ENCODE measurements at regions not wholly inside any gene's neighbourhood (a gene's known extent, or its start where the extent isn't known, plus 50 kb on each side); places are given as distances from the start of the nearest gene placed in this dataset.
"Not testable (repeated sequence)": the region's sequence is repeated elsewhere in the genome, so short reads cannot be mapped to it uniquely, and the experiment has no call there.

DNA sequence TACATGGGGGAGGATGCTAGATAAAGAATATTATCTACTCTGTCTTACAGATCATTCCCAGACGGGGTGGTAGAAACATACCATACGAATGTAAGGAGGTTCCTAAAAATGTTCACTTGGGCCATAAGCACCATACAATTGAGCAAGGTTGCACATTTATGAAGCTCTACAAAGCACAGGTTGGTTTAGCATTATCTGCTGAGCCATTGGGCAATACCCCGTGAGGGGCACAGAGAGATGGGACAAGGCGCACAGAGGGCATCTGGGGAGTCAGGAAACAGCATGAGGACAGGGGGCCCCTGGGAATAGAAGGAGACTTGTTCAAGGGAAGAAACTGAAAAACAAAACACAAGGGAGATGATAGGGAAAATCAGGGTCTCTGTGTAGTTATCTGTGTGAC, 305.3 kb downstream of the TRIML1 start:
- H3K4me1 ChIP-seq (ENCODE audit: control insufficient read depth in 1 of 2, extremely low read depth in 1 of 2, insufficient read depth in 2 of 2, low read length in 2 of 2), result no peaks in the 10 kb centered on the region
- 80% methylated on average over 1 of the region's 4 CpGs for WGBS (ENCODE audit: insufficient coverage)
- Mint-ChIP-seq H3K9me3 (peaks cover 9 to 12% (median 11%) of the 10 kb centered on the region in 3 donors), H3K27me3 (no peaks in the 10 kb centered on the region), H3K27ac (no peak overlapping the region), H3K36me3 (no peaks in the 10 kb centered on the region), H3K4me3 (no peak overlapping the region), H3K4me1 (no peaks in the 10 kb centered on the region)
- no peaks in the 10 kb centered on the region for H3K9me3 ChIP-seq
- no peak overlapping the region for H3K4me3 ChIP-seq (ENCODE audit: control insufficient read depth in 1 of 2, extremely low read depth in 1 of 2, low read length in 1 of 2)
- no peak for DNase-seq
- CTCF ChIA-PET, result no interaction called here
- POLR2A ChIA-PET, result no interaction called here
- no peak overlapping the region for H3K27ac ChIP-seq (ENCODE audit: low read length)
- H3K27me3 ChIP-seq (replicated peaks in 1 of 2; ENCODE audit: control insufficient read depth in 2 of 2, extremely low read depth in 1 of 2, insufficient read depth in 2 of 2, low read length in 1 of 2), result no peaks in the 10 kb centered on the region
- H3K36me3 ChIP-seq (ENCODE audit: control insufficient read depth in 2 of 2, extremely low read depth in 1 of 2, insufficient read depth in 1 of 2, low read length in 1 of 2), result no peaks in the 10 kb centered on the region
- no peak for ATAC-seq (replicated peaks in 1 of 4)

DNA sequence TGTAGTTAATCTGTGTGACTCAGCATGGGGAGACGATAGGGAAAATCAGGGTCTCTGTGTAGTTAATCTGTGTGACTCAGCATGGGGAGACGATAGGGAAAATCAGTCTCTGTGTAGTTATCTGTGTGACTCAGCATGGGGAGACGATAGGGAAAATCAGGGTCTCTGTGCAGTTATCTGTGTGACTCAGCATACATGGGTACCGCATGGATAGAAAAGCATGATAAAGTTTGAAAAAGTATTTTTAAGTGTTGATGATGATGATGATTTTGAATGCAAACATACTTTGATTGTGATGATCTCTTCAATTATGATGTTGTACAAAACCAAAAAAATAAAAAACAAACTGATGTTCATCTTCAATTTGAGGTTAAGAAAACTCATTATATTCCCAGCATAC, 309.8 kb downstream of the TRIML1 start:
- DNase-seq; H3K9me3 Mint-ChIP-seq; H3K27ac ChIP-seq (ENCODE audit: low read length); POLR2A ChIA-PET; CTCF ChIA-PET; H3K27me3 Mint-ChIP-seq; H3K4me1 ChIP-seq (ENCODE audit: control insufficient read depth in 1 of 2, extremely low read depth in 1 of 2, insufficient read depth in 2 of 2, low read length in 2 of 2); H3K4me1 Mint-ChIP-seq; H3K4me3 Mint-ChIP-seq; ATAC-seq (replicated peaks in 1 of 4); H3K27me3 ChIP-seq (replicated peaks in 1 of 2; ENCODE audit: control insufficient read depth in 2 of 2, extremely low read depth in 1 of 2, insufficient read depth in 2 of 2, low read length in 1 of 2); H3K4me3 ChIP-seq (ENCODE audit: control insufficient read depth in 1 of 2, extremely low read depth in 1 of 2, low read length in 1 of 2); H3K9me3 ChIP-seq; H3K27ac Mint-ChIP-seq; H3K36me3 Mint-ChIP-seq; H3K36me3 ChIP-seq (ENCODE audit: control insufficient read depth in 2 of 2, extremely low read depth in 1 of 2, insufficient read depth in 1 of 2, low read length in 1 of 2): not testable (repeated sequence)
- 80% methylated on average over 1 of the region's 4 CpGs for WGBS (ENCODE audit: insufficient coverage)

DNA sequence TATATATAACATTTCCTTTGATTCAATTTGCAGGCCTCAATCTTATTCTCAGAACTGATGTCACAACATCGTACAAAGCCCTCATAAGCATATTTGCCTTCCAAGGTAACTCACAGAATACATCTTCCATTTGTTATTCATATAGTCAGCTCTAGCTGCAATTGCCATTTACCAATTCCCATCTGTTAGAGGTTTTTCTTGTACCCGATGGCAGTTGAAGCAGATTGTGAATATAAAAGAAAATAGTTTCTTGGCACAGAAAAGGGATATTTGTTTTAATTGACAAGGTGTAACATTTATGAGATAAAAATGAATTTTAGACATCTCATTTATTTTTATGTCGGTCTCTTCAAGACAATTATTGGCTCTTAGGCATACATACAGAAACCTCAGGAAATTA, 311.3 kb downstream of the TRIML1 start:
- H3K27me3 Mint-ChIP-seq, result no peaks in the 10 kb centered on the region
- Histone ChIP-seq H3K4me3 (ENCODE audit: control insufficient read depth in 1 of 2, extremely low read depth in 1 of 2, low read length in 1 of 2) (no peak overlapping the region), H3K27me3 (replicated peaks in 1 of 2; ENCODE audit: control insufficient read depth in 2 of 2, extremely low read depth in 1 of 2, insufficient read depth in 2 of 2, low read length in 1 of 2) (no peaks in the 10 kb centered on the region), H3K4me1 (ENCODE audit: control insufficient read depth in 1 of 2, extremely low read depth in 1 of 2, insufficient read depth in 2 of 2, low read length in 2 of 2) (no peaks in the 10 kb centered on the region), H3K9me3 (no peaks in the 10 kb centered on the region), H3K27ac (ENCODE audit: low read length) (no peak overlapping the region), H3K36me3 (ENCODE audit: control insufficient read depth in 2 of 2, extremely low read depth in 1 of 2, insufficient read depth in 1 of 2, low read length in 1 of 2) (no peaks in the 10 kb centered on the region)
- ATAC-seq (replicated peaks in 1 of 4) (no peak), DNase-seq (no peak)
- no CpG with 5 or more reads among the region's 3 CpGs for WGBS (ENCODE audit: insufficient coverage)
- peaks cover 2 to 8% (median 6%) of the 10 kb centered on the region in 3 donors for H3K9me3 Mint-ChIP-seq
- H3K4me3 Mint-ChIP-seq, result no peak overlapping the region
- H3K27ac Mint-ChIP-seq, result no peak overlapping the region
- H3K36me3 Mint-ChIP-seq, result no peaks in the 10 kb centered on the region
- no peaks in the 10 kb centered on the region for H3K4me1 Mint-ChIP-seq
- CTCF ChIA-PET, result no interaction called here
- POLR2A ChIA-PET, result no interaction called here

DNA sequence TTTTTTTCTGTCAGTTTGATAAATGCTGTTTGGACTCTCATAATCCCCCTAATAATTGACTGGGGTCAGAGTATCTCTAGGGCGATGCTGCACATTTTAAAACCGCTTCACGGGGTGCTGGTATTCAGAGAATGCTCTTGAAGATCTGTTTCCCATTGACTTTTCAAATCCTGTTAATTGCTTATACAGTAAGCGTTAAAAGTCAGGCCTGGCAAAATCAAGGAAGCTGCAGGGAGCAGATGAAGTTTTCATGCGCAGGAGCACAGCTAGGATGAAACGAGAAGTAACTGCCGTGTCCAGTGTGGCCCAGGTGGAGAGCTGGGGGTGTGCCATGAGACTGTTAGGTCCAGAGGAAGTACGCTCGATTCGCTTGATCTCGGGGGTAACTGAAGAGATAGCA, 312.9 kb downstream of the TRIML1 start:
- Mint-ChIP-seq H3K27me3 (no peaks in the 10 kb centered on the region), H3K27ac (no peak overlapping the region), H3K9me3 (peaks cover 7 to 14% (median 9%) of the 10 kb centered on the region in 3 donors), H3K4me3 (no peak overlapping the region), H3K4me1 (no peaks in the 10 kb centered on the region), H3K36me3 (no peaks in the 10 kb centered on the region)
- POLR2A ChIA-PET, result no interaction called here
- ATAC-seq (replicated peaks in 1 of 4), result no peak
- H3K4me3 ChIP-seq (ENCODE audit: control insufficient read depth in 1 of 2, extremely low read depth in 1 of 2, low read length in 1 of 2), result no peak overlapping the region
- no peak for DNase-seq
- no peaks in the 10 kb centered on the region for H3K36me3 ChIP-seq (ENCODE audit: control insufficient read depth in 2 of 2, extremely low read depth in 1 of 2, insufficient read depth in 1 of 2, low read length in 1 of 2)
- H3K9me3 ChIP-seq, result no peaks in the 10 kb centered on the region
- CTCF ChIA-PET, result interaction anchor here in 1 of 2 donors (0.7 kb wide), 1 partner anchor 308 kb away, joined by 3 read pairs; no protein-coding TSS in a partner anchor
- H3K27me3 ChIP-seq (replicated peaks in 1 of 2; ENCODE audit: control insufficient read depth in 2 of 2, extremely low read depth in 1 of 2, insufficient read depth in 2 of 2, low read length in 1 of 2), result no peaks in the 10 kb centered on the region
- no peak overlapping the region for H3K27ac ChIP-seq (ENCODE audit: low read length)
- WGBS (ENCODE audit: insufficient coverage), result 48% methylated on average over 3 of the region's 11 CpGs
- no peaks in the 10 kb centered on the region for H3K4me1 ChIP-seq (ENCODE audit: control insufficient read depth in 1 of 2, extremely low read depth in 1 of 2, insufficient read depth in 2 of 2, low read length in 2 of 2)

- CTCF ChIA-PET, result no interaction called here
- 71% methylated on average over 4 of the region's 5 CpGs for WGBS (ENCODE audit: insufficient coverage)
- DNase-seq (no peak), ATAC-seq (replicated peaks in 1 of 4) (no peak)
- no peaks in the 10 kb centered on the region for H3K9me3 ChIP-seq
- no peak overlapping the region for H3K27ac ChIP-seq (ENCODE audit: low read length)
- no peaks in the 10 kb centered on the region for H3K36me3 ChIP-seq (ENCODE audit: control insufficient read depth in 2 of 2, extremely low read depth in 1 of 2, insufficient read depth in 1 of 2, low read length in 1 of 2)
- Mint-ChIP-seq H3K36me3 (no peaks in the 10 kb centered on the region), H3K9me3 (peaks cover 12 to 23% (median 14%) of the 10 kb centered on the region in 3 donors), H3K4me1 (no peaks in the 10 kb centered on the region), H3K4me3 (no peak overlapping the region), H3K27ac (no peak overlapping the region), H3K27me3 (no peaks in the 10 kb centered on the region)
- H3K27me3 ChIP-seq (replicated peaks in 1 of 2; ENCODE audit: control insufficient read depth in 2 of 2, extremely low read depth in 1 of 2, insufficient read depth in 2 of 2, low read length in 1 of 2), result no peaks in the 10 kb centered on the region
- POLR2A ChIA-PET, result no interaction called here
- H3K4me3 ChIP-seq (ENCODE audit: control insufficient read depth in 1 of 2, extremely low read depth in 1 of 2, low read length in 1 of 2), result no peak overlapping the region
- H3K4me1 ChIP-seq (ENCODE audit: control insufficient read depth in 1 of 2, extremely low read depth in 1 of 2, insufficient read depth in 2 of 2, low read length in 2 of 2), result no peaks in the 10 kb centered on the region
Measured at GRCh38 chr4:188454575-188454974, 315.3 kb downstream of the TRIML1 start.

GRCh38 chr4:188455062-188455752, 316.0 kb downstream of the TRIML1 start:
- Mint-ChIP-seq H3K4me1 (no peaks in the 10 kb centered on the region), H3K27me3 (no peaks in the 10 kb centered on the region), H3K9me3 (peaks cover 12 to 23% (median 14%) of the 10 kb centered on the region in 3 donors), H3K27ac (no peak overlapping the region), H3K36me3 (no peaks in the 10 kb centered on the region), H3K4me3 (no peak overlapping the region)
- 60% methylated on average over 4 of the region's 6 CpGs for WGBS (ENCODE audit: insufficient coverage)
- Histone ChIP-seq H3K27ac (ENCODE audit: low read length) (no peak overlapping the region), H3K27me3 (replicated peaks in 1 of 2; ENCODE audit: control insufficient read depth in 2 of 2, extremely low read depth in 1 of 2, insufficient read depth in 2 of 2, low read length in 1 of 2) (no peaks in the 10 kb centered on the region), H3K4me1 (ENCODE audit: control insufficient read depth in 1 of 2, extremely low read depth in 1 of 2, insufficient read depth in 2 of 2, low read length in 2 of 2) (no peaks in the 10 kb centered on the region), H3K4me3 (ENCODE audit: control insufficient read depth in 1 of 2, extremely low read depth in 1 of 2, low read length in 1 of 2) (no peak overlapping the region), H3K36me3 (ENCODE audit: control insufficient read depth in 2 of 2, extremely low read depth in 1 of 2, insufficient read depth in 1 of 2, low read length in 1 of 2) (no peaks in the 10 kb centered on the region), H3K9me3 (no peaks in the 10 kb centered on the region)
- ChIA-PET POLR2A (no interaction called here), CTCF (no interaction called here)
- DNase-seq (no peak), ATAC-seq (replicated peaks in 1 of 4) (no peak)

- peaks cover 12 to 36% (median 18%) of the 10 kb centered on the region in 3 donors for H3K9me3 Mint-ChIP-seq
- no peaks in the 10 kb centered on the region for H3K36me3 ChIP-seq (ENCODE audit: control insufficient read depth in 2 of 2, extremely low read depth in 1 of 2, insufficient read depth in 1 of 2, low read length in 1 of 2)
- H3K4me1 Mint-ChIP-seq, result no peaks in the 10 kb centered on the region
- POLR2A ChIA-PET, result no interaction called here
- no peak overlapping the region for H3K4me3 ChIP-seq (ENCODE audit: control insufficient read depth in 1 of 2, extremely low read depth in 1 of 2, low read length in 1 of 2)
- CTCF ChIA-PET, result no interaction called here
- ATAC-seq (replicated peaks in 1 of 4) (no peak), DNase-seq (no peak)
- no peaks in the 10 kb centered on the region for H3K4me1 ChIP-seq (ENCODE audit: control insufficient read depth in 1 of 2, extremely low read depth in 1 of 2, insufficient read depth in 2 of 2, low read length in 2 of 2)
- no peak overlapping the region for H3K27ac Mint-ChIP-seq
- no peak overlapping the region for H3K27ac ChIP-seq (ENCODE audit: low read length)
- WGBS (ENCODE audit: insufficient coverage), result no CpG with 5 or more reads among the region's 1 CpG
- no peaks in the 10 kb centered on the region for H3K9me3 ChIP-seq
- H3K4me3 Mint-ChIP-seq, result no peak overlapping the region
- no peaks in the 10 kb centered on the region for H3K27me3 ChIP-seq (replicated peaks in 1 of 2; ENCODE audit: control insufficient read depth in 2 of 2, extremely low read depth in 1 of 2, insufficient read depth in 2 of 2, low read length in 1 of 2)
- no peaks in the 10 kb centered on the region for H3K27me3 Mint-ChIP-seq
- no peaks in the 10 kb centered on the region for H3K36me3 Mint-ChIP-seq
Measured at GRCh38 chr4:188459381-188459780, 320.1 kb downstream of the TRIML1 start.

Data from T-cell (primary cell).